Upper lobe of left lung (tissue), 6 donors: ENCODE measurements at regions not wholly inside any gene's neighbourhood (a gene's known extent, or its start where the extent isn't known, plus 50 kb on each side); places are given as distances from the start of the nearest gene placed in this dataset.

Experiments used
- ATAC-seq, 2 donors: fragments of 200-7000 bp; cut with Tn5 transposase; one replicate each; pipeline ENCODE4 v1.9.1; 2022; ENCODE audit warnings: mild to moderate bottlenecking in 2 of 2, moderate library complexity in 2 of 2; ENCODE audit not compliant: low FRiP score in 2 of 2
- DNase-seq, 2 donors: peaks; one replicate each; pipeline ENCODE4 v3.0.0-alpha.2; 2019 to 2020
- H3K27ac ChIP-seq, 4 donors: fragments of 200-600 bp; sonication (generic); one replicate each; pipeline ENCODE4 v1.5.1; 2016 to 2019
- H3K27me3 ChIP-seq, 4 donors: fragments of 200-600 bp; sonication (generic); one replicate each; pipeline ENCODE4 v1.5.1; 2017 to 2019
- H3K36me3 ChIP-seq, 4 donors: fragments of 200-600 bp; sonication (generic); one replicate each; pipeline ENCODE4 v1.5.1; 2016 to 2019
- H3K4me1 ChIP-seq, 4 donors: fragments of 200-600 bp; sonication (generic); one replicate each; pipeline ENCODE4 v1.5.1; 2018 to 2019
- H3K4me3 ChIP-seq, 4 donors: fragments of 200-600 bp; sonication (generic); one replicate each; pipeline ENCODE4 v1.5.1; 2017 to 2019; ENCODE audit warnings: mild to moderate bottlenecking in 2 of 4, moderate library complexity in 1 of 4
- H3K9me3 ChIP-seq, 4 donors: fragments of 200-600 bp; sonication (generic); one replicate each; pipeline ENCODE4 v1.5.1; 2018 to 2019
- EP300 ChIP-seq, 4 donors: sonication (generic); formaldehyde crosslinking; IDR thresholded peaks; one replicate each; pipeline ENCODE4 v1.5.1; 2017; ENCODE audit warnings: antibody characterized with exemption in 4 of 4, control low read depth in 2 of 4
- POLR2A ChIP-seq, 4 donors: fragments of 450-650 bp; IDR thresholded peaks; one replicate each; pipeline ENCODE4 v1.5.1; 2016 to 2017; ENCODE audit warnings: antibody characterized with exemption in 4 of 4, mild to moderate bottlenecking in 2 of 4
- POLR2AphosphoS5 ChIP-seq, 2 donors: sonication (generic); formaldehyde crosslinking; IDR thresholded peaks; one replicate each; pipeline ENCODE4 v1.5.1; 2017; ENCODE audit warnings: antibody characterized with exemption in 2 of 2
- WGBS, 2 donors: methylation state at CpG; one replicate each; pipeline ENCODE4 v1.1.5; 2017 to 2018; 5-methylcytosine and 5-hydroxymethylcytosine counted together
- TF ChIP-seq, protein P1 (sequence below), 6 experiments: fragments of 450-650 bp in 4 of 6; fragments of 200-600 bp in 2 of 6; sonication (generic) in 2 of 6; IDR thresholded peaks; one replicate each; pipeline ENCODE4 v1.5.1; 2016 to 2019; ENCODE audit warnings: antibody characterized with exemption in 6 of 6
- donor health status: DM: no; HTN: no; CAD: no; lungs with moderate emphysema.
- donor health status: DM: no; HTN: yes; CAD: no; lungs with severe emphysema.

DNA sequence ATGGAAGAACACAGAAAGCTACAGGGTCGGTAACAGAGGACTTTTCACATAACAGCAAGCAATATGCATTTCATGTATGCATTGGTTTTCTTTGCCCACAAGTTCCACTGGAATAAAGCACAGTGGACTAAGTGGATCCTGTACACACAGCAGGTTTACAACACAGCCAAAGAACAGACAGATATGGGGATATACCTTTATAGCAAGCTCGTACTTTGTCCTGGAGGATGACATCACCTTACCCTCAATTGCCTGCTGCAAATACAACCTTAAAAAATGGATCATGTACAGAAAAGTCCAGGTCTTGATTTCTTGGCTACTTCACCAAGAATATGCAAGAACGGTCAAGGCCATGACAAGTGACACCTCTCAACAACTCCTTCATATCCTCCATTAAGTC, 1445.5 kb downstream of the MAT2B start:
- Histone ChIP-seq H3K27ac (no peak overlapping the region), H3K27me3 (no peaks in the 10 kb centered on the region), H3K36me3 (no peaks in the 10 kb centered on the region), H3K4me3 (no peak overlapping the region), H3K9me3 (no peaks in the 10 kb centered on the region), H3K4me1 (no peaks in the 10 kb centered on the region)
- DNase-seq = no peak
- WGBS, 2 donors = 86 to 87% methylated on average over 3 of the region's 3 CpGs
- TF ChIP-seq, protein P1, sequence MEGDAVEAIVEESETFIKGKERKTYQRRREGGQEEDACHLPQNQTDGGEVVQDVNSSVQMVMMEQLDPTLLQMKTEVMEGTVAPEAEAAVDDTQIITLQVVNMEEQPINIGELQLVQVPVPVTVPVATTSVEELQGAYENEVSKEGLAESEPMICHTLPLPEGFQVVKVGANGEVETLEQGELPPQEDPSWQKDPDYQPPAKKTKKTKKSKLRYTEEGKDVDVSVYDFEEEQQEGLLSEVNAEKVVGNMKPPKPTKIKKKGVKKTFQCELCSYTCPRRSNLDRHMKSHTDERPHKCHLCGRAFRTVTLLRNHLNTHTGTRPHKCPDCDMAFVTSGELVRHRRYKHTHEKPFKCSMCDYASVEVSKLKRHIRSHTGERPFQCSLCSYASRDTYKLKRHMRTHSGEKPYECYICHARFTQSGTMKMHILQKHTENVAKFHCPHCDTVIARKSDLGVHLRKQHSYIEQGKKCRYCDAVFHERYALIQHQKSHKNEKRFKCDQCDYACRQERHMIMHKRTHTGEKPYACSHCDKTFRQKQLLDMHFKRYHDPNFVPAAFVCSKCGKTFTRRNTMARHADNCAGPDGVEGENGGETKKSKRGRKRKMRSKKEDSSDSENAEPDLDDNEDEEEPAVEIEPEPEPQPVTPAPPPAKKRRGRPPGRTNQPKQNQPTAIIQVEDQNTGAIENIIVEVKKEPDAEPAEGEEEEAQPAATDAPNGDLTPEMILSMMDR (IDR thresholded peaks at IDR 0.05) = no peak
- no peak for TF ChIP-seq EP300 (IDR thresholded peaks at IDR 0.05)
- no peak for TF ChIP-seq POLR2AphosphoS5 (IDR thresholded peaks at IDR 0.05)
- no peak for TF ChIP-seq POLR2A (IDR thresholded peaks at IDR 0.05)
- ATAC-seq = no peak

GRCh38 chr5:164951570-164951969, 1446.2 kb downstream of the MAT2B start:
- Histone ChIP-seq H3K4me1 (no peaks in the 10 kb centered on the region), H3K27me3 (no peaks in the 10 kb centered on the region), H3K36me3 (no peaks in the 10 kb centered on the region), H3K4me3 (no peak overlapping the region), H3K9me3 (no peaks in the 10 kb centered on the region), H3K27ac (no peak overlapping the region)
- DNase-seq = no peak
- no peak for ATAC-seq
- TF ChIP-seq, protein P1 (IDR thresholded peaks at IDR 0.05) = no peak
- TF ChIP-seq EP300 (IDR thresholded peaks at IDR 0.05) = no peak
- no peak for TF ChIP-seq POLR2AphosphoS5 (IDR thresholded peaks at IDR 0.05)
- TF ChIP-seq POLR2A (IDR thresholded peaks at IDR 0.05) = no peak
- 45 to 50% methylated on average over 2 of the region's 2 CpGs for WGBS, 2 donors

DNA sequence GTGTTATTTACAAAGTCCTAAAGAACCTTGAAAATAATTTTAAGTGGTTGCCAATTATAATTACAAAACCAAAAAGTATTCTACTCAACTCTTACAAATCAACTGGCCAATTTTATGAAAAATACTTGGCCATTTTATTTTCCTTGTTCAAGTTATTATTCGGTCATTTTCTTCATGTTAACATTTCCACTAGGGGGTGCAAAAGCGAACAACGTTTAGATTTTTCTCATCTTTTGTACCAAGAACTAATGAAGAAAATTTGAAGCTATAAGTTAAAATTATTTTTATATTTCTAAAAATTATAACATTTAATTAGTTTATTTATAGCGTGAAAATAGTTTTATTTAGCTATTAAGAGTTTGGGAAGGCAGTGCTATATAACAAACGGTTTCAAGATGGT, 1453.3 kb downstream of the MAT2B start:
- Histone ChIP-seq H3K36me3 (no peaks in the 10 kb centered on the region), H3K9me3 (no peaks in the 10 kb centered on the region), H3K4me3 (no peak overlapping the region), H3K27me3 (no peaks in the 10 kb centered on the region), H3K27ac (no peak overlapping the region), H3K4me1 (no peaks in the 10 kb centered on the region)
- DNase-seq (no peak), ATAC-seq (no peak)
- WGBS, 2 donors = 87 to 88% methylated on average over 5 of the region's 5 CpGs
- TF ChIP-seq, protein P1 (IDR thresholded peaks at IDR 0.05) = no peak
- no peak for TF ChIP-seq POLR2AphosphoS5 (IDR thresholded peaks at IDR 0.05)

- H3K4me1 ChIP-seq = no peaks in the 10 kb centered on the region
- no peak for ATAC-seq
- H3K27ac ChIP-seq = no peak overlapping the region
- WGBS, 2 donors = 68% methylated on average over 4 of the region's 4 CpGs
- H3K4me3 ChIP-seq = no peak overlapping the region
- H3K9me3 ChIP-seq = no peaks in the 10 kb centered on the region
- H3K36me3 ChIP-seq = no peaks in the 10 kb centered on the region
- H3K27me3 ChIP-seq = no peaks in the 10 kb centered on the region
- DNase-seq = no peak
- no peak for TF ChIP-seq POLR2A (IDR thresholded peaks at IDR 0.05)
- no peak for TF ChIP-seq EP300 (IDR thresholded peaks at IDR 0.05)
- TF ChIP-seq, protein P1 (IDR thresholded peaks at IDR 0.05) = no peak
These were observed 1454.3 kb downstream of the MAT2B start for GRCh38 chr5:164959761-164960160.

DNA sequence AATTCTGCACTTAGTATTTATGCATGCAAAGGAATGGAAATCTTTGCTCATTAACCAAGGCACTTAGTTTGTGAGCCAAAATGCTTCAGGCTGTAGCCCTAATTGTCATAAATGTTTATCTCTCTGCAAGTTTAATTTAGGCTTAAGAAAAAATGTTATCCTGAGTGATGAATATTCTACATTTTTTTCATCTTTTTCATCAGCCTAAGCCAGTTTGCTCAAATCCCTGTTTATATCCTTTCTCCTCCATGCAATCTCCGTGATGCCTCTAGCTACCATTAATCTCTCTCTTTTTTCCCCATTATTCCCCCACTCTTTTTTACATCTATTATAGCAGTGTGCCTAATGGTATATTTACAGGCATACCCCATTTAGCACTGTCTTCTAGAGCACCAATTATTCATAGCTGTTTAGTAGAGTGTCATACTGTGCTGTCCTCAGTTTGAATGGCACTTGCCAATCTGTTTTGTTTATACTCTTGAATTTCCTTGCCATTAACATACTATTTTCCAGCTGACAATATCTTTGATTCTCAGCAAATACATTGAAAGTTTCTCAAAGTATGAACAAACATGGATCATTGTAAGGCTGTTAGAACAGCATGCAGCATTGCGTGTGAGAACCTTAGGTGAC, 1457.0 kb downstream of the MAT2B start:
- Histone ChIP-seq H3K36me3 (no peaks in the 10 kb centered on the region), H3K27me3 (no peaks in the 10 kb centered on the region), H3K27ac (no peak overlapping the region), H3K4me3 (no peak overlapping the region), H3K9me3 (no peaks in the 10 kb centered on the region), H3K4me1 (no peaks in the 10 kb centered on the region)
- WGBS, 2 donors = 78 to 89% methylated on average over 2 of the region's 2 CpGs
- TF ChIP-seq, protein P1 (IDR thresholded peaks at IDR 0.05) = no peak
- TF ChIP-seq POLR2AphosphoS5 (IDR thresholded peaks at IDR 0.05) (no peak), POLR2A (IDR thresholded peaks at IDR 0.05) (no peak), EP300 (IDR thresholded peaks at IDR 0.05) (no peak)
- ATAC-seq (no peak), DNase-seq (no peak)
